Embryonic facial prominence (tissue), 1 donor: ENCODE measurements at regions not wholly inside any gene's neighbourhood (a gene's known extent, or its start where the extent isn't known, plus 50 kb on each side); places are given as distances from the start of the nearest gene placed in this dataset.

Source experiments
- DNase-seq: peaks from one replicate; pipeline ENCODE4 v3.0.0-alpha.2; 2016; ENCODE audit errors: extremely low spot score

- DNase-seq, result no peak
Measured at GRCh38 chr4:11544211-11544610, 115.5 kb upstream of the HS3ST1 start.

DNA sequence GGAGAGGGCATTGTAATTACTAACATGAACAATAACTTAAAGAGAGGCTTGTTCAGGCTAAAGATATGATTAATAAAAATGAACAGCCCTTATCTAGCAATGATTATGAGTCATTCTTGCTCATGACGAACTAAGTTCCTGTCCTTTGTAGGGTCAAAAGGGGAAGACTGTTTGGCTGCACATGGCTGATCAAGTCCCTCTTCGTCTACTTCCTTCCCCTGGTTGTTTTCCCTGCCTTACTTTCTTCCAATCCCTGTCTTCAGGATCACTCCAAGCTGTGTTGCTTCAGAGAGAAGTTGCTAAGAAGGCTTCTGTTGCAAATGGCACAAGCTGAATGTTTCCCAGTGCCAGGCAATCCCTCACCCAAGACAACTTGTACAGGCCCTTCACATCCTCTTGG lies 115.0 kb upstream of the HS3ST1 start:
- no peak for DNase-seq

GRCh38 chr4:11542952-11543351 lies 114.3 kb upstream of the HS3ST1 start:
- DNase-seq, result no peak

GRCh38 chr4:11537846-11538245 lies 109.2 kb upstream of the HS3ST1 start:
- no peak for DNase-seq

GRCh38 chr4:11535333-11535732 lies 106.6 kb upstream of the HS3ST1 start:
- no peak for DNase-seq

DNA sequence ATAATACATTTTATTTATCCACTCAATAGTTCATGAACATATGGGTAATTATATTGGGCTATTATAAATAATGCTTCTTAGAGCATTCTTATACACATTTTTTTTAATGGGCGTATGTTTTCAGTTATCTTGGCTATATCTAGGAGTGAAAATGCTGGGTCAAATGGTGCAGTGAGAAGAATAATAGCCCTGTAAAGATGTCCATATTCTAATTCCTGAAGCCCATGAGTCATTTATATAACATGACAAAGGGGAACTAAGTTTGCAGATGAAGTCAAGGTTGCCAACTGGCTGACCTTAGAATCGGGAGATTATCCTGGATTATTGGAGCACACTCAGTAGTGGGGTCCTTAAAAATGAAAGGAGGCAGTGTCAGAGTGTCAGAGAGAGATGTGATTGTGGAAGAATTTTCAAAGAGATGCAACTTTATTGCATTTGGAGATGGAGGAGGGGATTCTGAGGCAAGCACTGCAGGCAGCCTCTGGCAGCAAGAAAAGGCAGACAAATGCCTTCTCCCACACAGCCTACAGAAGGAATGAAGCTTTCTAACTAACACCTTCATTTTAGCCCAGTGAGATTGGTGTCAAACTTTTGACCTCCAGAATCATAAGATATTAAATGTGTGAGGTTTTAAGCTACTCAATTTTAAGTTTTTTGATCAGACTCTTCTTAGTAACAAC lies 106.1 kb upstream of the HS3ST1 start:
- DNase-seq, result no peak

GRCh38 chr4:11532138-11532537 lies 103.4 kb upstream of the HS3ST1 start:
- no peak for DNase-seq

DNA sequence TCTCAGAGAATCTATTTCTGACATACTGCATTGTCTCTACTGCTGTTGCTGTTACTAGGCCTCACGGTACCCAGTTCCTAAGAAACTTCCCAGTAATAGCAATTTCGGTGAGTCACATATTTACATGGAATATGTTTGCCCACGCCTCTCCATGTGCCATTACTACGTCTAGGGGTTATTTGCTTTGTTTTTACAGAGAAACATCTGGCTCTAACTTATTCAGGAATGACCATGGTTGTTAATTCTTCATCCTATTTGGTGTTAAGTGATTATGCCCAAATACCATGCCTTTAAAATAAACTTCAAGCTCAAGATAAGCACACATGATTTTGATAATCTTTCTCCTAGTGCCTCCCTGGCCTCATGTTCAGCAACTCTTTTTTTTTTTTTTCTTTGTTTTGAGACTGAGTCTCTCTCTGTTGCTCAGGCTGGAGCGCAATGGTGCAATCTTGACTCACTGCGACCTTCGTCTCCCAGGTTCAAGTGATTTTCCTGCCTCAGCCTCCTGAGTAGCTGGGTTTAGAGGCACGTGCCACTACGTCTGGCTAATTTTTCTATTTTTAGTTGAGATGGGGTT lies 101.0 kb upstream of the HS3ST1 start:
- DNase-seq, result no peak

GRCh38 chr4:11525085-11525484 lies 96.4 kb upstream of the HS3ST1 start:
- no peak for DNase-seq

DNA sequence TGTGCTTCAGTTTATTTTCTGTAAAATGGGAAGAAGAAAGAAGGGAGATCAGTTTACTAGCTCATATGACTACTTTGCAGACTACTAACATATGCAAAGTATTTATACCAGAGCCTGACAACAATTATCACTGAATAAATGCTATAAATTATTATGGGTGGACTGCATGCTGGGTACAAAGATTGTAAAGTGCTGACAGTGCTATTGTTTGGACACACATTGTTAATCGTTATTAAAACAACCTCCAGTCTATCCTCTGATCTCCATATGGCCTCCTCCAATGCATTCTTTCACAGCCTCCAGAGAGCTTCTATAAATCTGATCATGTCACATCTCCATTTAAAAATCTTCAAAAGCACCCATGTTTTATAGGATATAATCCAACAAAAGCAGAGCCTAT lies 90.1 kb upstream of the HS3ST1 start:
- no peak for DNase-seq

GRCh38 chr4:11514779-11515419 lies 86.2 kb upstream of the HS3ST1 start:
- DNase-seq, result no peak

DNA sequence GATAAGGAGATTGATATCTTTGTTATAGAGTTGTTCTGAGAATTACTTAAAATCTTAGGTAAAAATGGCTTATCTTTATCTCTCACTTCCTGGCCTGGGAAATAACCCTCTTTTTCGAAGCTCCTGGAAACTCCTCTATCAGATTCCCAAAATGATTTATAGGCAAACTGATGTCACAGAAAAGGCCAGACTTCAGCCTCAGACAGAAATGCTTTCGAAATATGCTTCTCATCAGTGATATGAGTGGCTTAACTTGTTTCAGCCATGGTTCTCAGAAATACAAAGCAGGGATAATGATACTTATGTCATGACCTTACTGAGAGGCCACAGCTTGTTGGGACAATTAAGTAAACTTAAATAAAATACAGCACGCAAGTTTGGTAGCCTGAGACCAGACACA lies 85.3 kb upstream of the HS3ST1 start:
- DNase-seq, result no peak

DNA sequence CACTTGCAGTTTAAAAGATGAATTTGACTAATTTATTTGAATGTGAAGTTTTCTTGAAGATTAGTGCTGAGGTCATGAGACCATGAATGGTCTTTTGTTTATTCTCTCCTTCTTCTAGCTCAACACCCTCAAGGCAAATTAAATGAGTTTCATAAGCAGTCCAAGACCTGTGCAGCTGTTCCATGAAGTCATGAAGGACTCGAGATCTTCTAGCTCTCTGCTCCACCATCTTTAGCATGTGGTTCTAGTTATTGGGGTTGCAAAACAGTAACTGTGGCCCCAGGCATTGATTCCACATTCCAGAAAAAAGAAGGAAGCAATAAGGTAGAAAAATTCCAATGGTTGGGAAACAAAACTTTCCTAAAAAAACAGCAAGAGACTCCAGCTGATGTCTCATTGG lies 84.2 kb upstream of the HS3ST1 start:
- DNase-seq, result no peak

- no peak for DNase-seq
Measured at GRCh38 chr4:11511321-11511720, 82.6 kb upstream of the HS3ST1 start.

- DNase-seq, result no peak
Measured at GRCh38 chr4:11507920-11508319, 79.2 kb upstream of the HS3ST1 start.

DNA sequence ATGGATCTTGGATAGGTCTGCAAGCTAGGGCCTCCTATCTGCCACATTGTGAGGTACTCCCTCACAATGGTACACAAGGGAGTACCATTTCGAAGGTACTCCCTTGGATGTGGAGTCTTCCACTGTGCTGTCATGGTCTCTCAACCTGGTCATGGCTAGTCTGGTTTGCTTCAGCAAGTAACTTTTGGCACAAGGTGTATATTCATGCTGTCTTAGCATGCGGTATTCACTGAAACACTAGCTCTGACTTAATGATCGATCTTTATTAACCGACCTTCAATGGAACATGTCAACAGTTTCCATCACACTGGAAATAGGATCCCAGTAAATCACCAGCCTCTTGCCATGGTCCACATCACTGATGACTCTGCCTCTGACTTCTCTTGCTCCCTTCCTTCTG lies 77.5 kb upstream of the HS3ST1 start:
- DNase-seq, result no peak

- no peak for DNase-seq
Measured at GRCh38 chr4:11505221-11505971, 76.7 kb upstream of the HS3ST1 start.

DNA sequence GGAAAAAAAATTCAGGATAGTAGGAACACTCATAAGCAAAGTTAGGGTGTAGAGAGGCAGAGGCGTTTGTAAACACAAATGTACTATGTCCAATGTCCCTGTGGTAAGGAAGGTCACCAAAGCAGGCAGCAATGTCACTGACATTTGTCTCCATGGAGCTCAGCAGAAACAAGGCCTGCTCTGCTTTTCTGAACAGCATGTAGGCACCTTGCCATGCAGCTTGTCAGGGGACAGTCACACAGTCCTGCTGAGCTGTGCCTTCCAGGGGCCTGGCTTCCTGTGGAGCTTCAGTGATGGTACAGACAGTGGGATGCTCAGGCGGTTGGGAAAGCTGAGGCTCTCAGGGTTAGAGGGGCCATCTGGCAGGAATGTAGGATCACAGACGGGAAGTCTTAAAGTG lies 74.5 kb upstream of the HS3ST1 start:
- DNase-seq, result no peak

DNA sequence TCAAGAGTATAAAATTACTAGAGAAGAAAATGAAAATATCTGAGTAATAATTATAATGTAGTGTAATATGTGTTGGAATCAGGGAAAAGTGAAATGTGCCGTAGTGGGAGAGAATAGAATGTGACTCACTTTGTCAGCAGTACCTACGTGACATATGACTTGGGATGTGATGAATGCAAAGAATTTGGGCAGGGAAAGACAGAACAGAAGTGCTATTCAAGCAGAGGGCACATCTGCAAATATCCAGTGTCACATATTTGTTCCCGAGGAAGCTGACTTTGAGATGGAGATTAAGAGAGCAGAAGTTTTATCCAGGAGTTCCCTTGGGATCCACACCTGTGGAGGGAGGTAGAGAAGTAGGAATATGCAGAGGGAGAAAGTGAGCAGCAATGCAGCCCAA lies 69.3 kb upstream of the HS3ST1 start:
- no peak for DNase-seq

DNA sequence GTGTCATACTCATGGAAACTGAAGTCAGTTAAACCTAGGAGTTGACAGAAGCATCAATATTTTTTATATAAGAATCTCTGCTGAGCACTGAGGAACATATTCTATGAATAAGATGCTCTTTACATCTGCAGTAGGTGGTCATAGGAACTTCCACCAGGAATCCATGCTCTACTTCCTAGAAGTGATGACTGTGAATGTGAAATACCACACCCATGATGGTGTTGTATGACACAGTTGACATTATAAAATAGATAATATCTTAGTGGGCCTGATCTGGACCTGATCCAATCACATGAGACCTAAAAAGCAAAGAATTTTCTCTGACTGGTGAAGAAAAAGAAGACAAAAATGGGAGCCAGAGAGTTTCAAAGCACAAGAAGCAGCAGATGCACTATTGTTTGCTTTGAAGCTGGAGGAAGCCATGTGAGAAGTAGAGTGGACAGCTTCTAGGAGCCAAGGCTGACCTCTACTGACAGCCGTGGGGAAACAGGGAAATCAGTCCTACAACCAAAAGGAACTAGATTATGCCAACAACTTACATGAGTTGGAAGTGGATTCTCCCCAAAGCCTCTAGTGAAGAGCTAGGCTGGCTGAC lies 68.6 kb upstream of the HS3ST1 start:
- DNase-seq, result no peak

DNA sequence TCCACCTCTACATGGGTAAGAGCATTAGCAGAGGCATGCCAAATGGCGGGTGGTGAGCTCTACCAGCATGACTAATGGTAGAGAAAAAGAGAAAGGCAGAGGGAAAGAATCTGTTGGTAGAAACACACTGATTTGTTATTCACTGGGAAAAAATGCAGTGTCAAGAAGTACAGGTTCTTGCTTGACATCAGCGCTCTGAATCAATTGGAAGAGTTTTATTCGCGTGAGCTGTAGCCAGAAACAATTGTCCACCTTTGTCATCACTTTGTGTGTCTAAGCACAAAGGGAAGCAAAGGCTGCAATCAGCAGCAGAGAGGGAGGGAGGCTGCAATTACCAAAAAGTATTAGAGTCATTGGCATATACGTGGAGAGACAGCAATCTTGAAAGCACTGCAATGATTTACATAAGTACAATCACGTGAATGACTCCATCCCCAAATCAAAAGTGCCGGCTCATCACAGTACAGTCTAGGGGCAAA lies 67.7 kb upstream of the HS3ST1 start:
- no peak for DNase-seq

GRCh38 chr4:11495818-11496217 lies 67.1 kb upstream of the HS3ST1 start:
- DNase-seq, result no peak
